CD4-positive, CD25-positive, alpha-beta regulatory T cell (primary cell): ENCODE measurements at regions not wholly inside any gene's neighbourhood (a gene's known extent, or its start where the extent isn't known, plus 50 kb on each side); places are given as distances from the start of the nearest gene placed in this dataset.

Experiments
- ATAC-seq, 2 donors: fragments of 150-1000 bp; cut with Tn5 transposase; one replicate each; pipeline ENCODE4 v1.10.0; 2021; ENCODE audit warnings: low read depth in 2 of 2, moderate number of reproducible peaks in 2 of 2, moderate library complexity in 1 of 2
- DNase-seq, 3 donors: peaks; one replicate each; pipeline versions ENCODE4 v3.0.0 to v3.0.0-alpha.2; 2012 to 2022; ENCODE audit warnings: mixed read lengths in 1 of 3
- H3K27ac ChIP-seq: one replicate; pipeline ENCODE4 v1.7.0; 2013; ENCODE audit warnings: mild to moderate bottlenecking, low read length; ENCODE audit not compliant: insufficient read depth, poor library complexity, severe bottlenecking
- H3K27me3 ChIP-seq: one replicate; pipeline ENCODE4 v1.7.0; 2013; ENCODE audit warnings: low read length; ENCODE audit not compliant: control insufficient read depth, insufficient read depth
- H3K36me3 ChIP-seq: one replicate; pipeline ENCODE4 v1.7.0; 2013; ENCODE audit warnings: mild to moderate bottlenecking, low read length, moderate library complexity; ENCODE audit not compliant: control insufficient read depth, insufficient read depth
- H3K4me1 ChIP-seq: 2 replicates; pipeline ENCODE4 v1.7.0; 2013; ENCODE audit warnings: mild to moderate bottlenecking, low read length; ENCODE audit not compliant: insufficient read depth, control insufficient read depth, poor library complexity, severe bottlenecking
- H3K4me3 ChIP-seq: one replicate; pipeline ENCODE4 v1.7.0; 2013; ENCODE audit warnings: low read depth, mild to moderate bottlenecking, low read length, moderate library complexity
- H3K9me3 ChIP-seq, 2 experiments: 1 replicate in 1 of 2; 2 replicates in 1 of 2; pipeline ENCODE4 v1.7.0; 2013; ENCODE audit warnings: low read length in 2 of 2, mild to moderate bottlenecking in 1 of 2, moderate library complexity in 1 of 2; ENCODE audit not compliant: control insufficient read depth in 2 of 2
- H3K27ac Mint-ChIP-seq, 3 donors: one replicate each; pipeline ENCODE4 v1.8.0; 2020 to 2022; ENCODE audit warnings: mild to moderate bottlenecking in 3 of 3, mixed read lengths in 3 of 3, moderate library complexity in 2 of 3
- H3K27me3 Mint-ChIP-seq: one replicate; pipeline ENCODE4 v1.8.0; 2022; ENCODE audit warnings: mild to moderate bottlenecking, mixed read lengths
- H3K36me3 Mint-ChIP-seq: one replicate; pipeline ENCODE4 v1.8.0; 2020; ENCODE audit warnings: mixed read lengths
- H3K4me1 Mint-ChIP-seq, 4 donors: one replicate each; pipeline ENCODE4 v1.8.0; 2020 to 2022; ENCODE audit warnings: mixed read lengths in 4 of 4, mild to moderate bottlenecking in 1 of 4
- H3K4me3 Mint-ChIP-seq, 4 donors: one replicate each; pipeline ENCODE4 v1.8.0; 2020 to 2022; ENCODE audit warnings: mild to moderate bottlenecking in 4 of 4, mixed read lengths in 4 of 4, moderate library complexity in 3 of 4
- H3K9me3 Mint-ChIP-seq, 7 donors: one replicate each; pipeline ENCODE4 v1.8.0; 2020 to 2022; ENCODE audit warnings: mixed read lengths in 7 of 7, mild to moderate bottlenecking in 3 of 7, moderate library complexity in 2 of 7

DNA sequence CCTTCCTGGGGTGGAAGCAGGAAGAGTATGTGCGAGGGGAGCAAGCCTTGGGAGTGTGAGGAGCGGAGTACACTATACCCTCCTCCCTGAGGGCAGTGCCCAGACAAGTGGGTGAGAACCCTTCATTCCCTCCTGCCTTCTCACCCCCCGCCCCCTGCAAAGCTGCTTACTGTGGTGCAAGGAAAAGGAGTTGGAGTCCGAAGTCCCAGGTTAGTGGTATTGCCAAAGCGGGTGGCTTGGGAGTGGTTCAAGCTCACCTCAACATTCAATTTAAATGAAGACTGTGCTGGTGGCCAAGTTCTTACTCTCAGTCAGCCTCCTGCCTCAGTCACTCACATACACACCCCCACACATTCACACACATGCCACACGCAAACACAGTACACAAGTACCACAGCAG is 74.7 kb upstream of the PRDM1 start:
- H3K27me3 Mint-ChIP-seq, result peaks cover 17% of the 10 kb centered on the region

DNA sequence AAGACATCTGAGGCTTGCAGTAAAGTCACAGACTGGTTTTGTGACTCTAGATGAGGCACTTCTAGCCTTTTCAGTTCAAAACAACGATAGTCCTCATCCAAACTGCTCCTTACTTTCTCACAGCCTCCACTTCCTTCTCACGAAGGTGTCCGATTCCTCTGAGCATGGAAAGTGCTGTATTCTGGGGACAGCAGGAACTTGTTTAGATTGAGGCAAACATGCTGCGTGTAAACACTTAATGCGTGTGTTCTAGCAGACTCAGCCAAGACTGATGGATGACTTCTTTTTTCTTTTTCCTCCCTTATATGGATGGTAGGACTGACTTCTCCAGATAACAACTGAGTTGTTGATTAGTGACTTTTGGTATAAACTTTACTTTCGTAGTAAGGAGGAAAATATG is 80.2 kb upstream of the PRDM1 start:
- DNase-seq, result no peak
- Mint-ChIP-seq H3K4me3 (no peak overlapping the region), H3K9me3 (no peaks in the 10 kb centered on the region), H3K27me3 (peaks cover 29% of the 10 kb centered on the region), H3K36me3 (no peaks in the 10 kb centered on the region), H3K4me1 (peaks cover 0 to 5% (median 0%) of the 10 kb centered on the region in 4 donors), H3K27ac (no peak overlapping the region)
- H3K4me1 ChIP-seq, result no peaks in the 10 kb centered on the region
- H3K9me3 ChIP-seq, result no peaks in the 10 kb centered on the region
- peaks cover 4% of the 10 kb centered on the region for H3K27me3 ChIP-seq
- H3K4me3 ChIP-seq, result no peak overlapping the region
- no peak for ATAC-seq
- H3K36me3 ChIP-seq, result no peaks in the 10 kb centered on the region
- H3K27ac ChIP-seq, result no peak overlapping the region

More for the DNA sequence above, 74.7 kb upstream of the PRDM1 start:
- Histone ChIP-seq H3K9me3 (no peaks in the 10 kb centered on the region), H3K27me3 (no peaks in the 10 kb centered on the region), H3K4me1 (no peaks in the 10 kb centered on the region), H3K36me3 (no peaks in the 10 kb centered on the region), H3K27ac (no peak overlapping the region), H3K4me3 (no peak overlapping the region)
- H3K9me3 Mint-ChIP-seq, result no peaks in the 10 kb centered on the region
- ATAC-seq (no peak), DNase-seq (no peak)
- no peak overlapping the region for H3K4me3 Mint-ChIP-seq
- H3K27ac Mint-ChIP-seq, result no peak overlapping the region
- peaks cover 0 to 5% (median 0%) of the 10 kb centered on the region in 4 donors for H3K4me1 Mint-ChIP-seq
- H3K36me3 Mint-ChIP-seq, result no peaks in the 10 kb centered on the region

- peaks cover 36% of the 10 kb centered on the region for H3K27me3 Mint-ChIP-seq
- H3K36me3 Mint-ChIP-seq, result no peaks in the 10 kb centered on the region
- H3K4me3 Mint-ChIP-seq, result no peak overlapping the region
- no peak overlapping the region for H3K27ac Mint-ChIP-seq
- DNase-seq (no peak), ATAC-seq (no peak)
- H3K4me3 ChIP-seq, result no peak overlapping the region
- H3K4me1 Mint-ChIP-seq, result peaks cover 0 to 5% (median 0%) of the 10 kb centered on the region in 4 donors
- no peak overlapping the region for H3K27ac ChIP-seq
- H3K27me3 ChIP-seq, result peaks cover 4% of the 10 kb centered on the region
- H3K36me3 ChIP-seq, result no peaks in the 10 kb centered on the region
- H3K9me3 ChIP-seq, result no peaks in the 10 kb centered on the region
- no peaks in the 10 kb centered on the region for H3K9me3 Mint-ChIP-seq
- no peaks in the 10 kb centered on the region for H3K4me1 ChIP-seq
Observed at GRCh38 chr6:106005013-106005412, 81.1 kb upstream of the PRDM1 start.

- no peak overlapping the region for H3K4me3 ChIP-seq
- peaks cover 42% of the 10 kb centered on the region for H3K27me3 Mint-ChIP-seq
- no peaks in the 10 kb centered on the region for H3K4me1 ChIP-seq
- no peak overlapping the region for H3K4me3 Mint-ChIP-seq
- H3K36me3 ChIP-seq, result no peaks in the 10 kb centered on the region
- no peaks in the 10 kb centered on the region for H3K36me3 Mint-ChIP-seq
- H3K27ac ChIP-seq, result no peak overlapping the region
- no peaks in the 10 kb centered on the region for H3K9me3 ChIP-seq
- H3K27me3 ChIP-seq, result peaks cover 4% of the 10 kb centered on the region
- no peak for ATAC-seq
- DNase-seq, result no peak
- no peak overlapping the region for H3K27ac Mint-ChIP-seq
- H3K9me3 Mint-ChIP-seq, result no peaks in the 10 kb centered on the region
- H3K4me1 Mint-ChIP-seq, result no peaks in the 10 kb centered on the region
Observed at GRCh38 chr6:106003268-106003987, 82.7 kb upstream of the PRDM1 start.

GRCh38 chr6:106002005-106002404 is 84.1 kb upstream of the PRDM1 start:
- H3K27me3 ChIP-seq, result peaks cover 10% of the 10 kb centered on the region
- no peaks in the 10 kb centered on the region for H3K9me3 ChIP-seq
- H3K36me3 ChIP-seq, result no peaks in the 10 kb centered on the region
- H3K9me3 Mint-ChIP-seq, result no peaks in the 10 kb centered on the region
- no peak overlapping the region for H3K4me3 ChIP-seq
- H3K36me3 Mint-ChIP-seq, result no peaks in the 10 kb centered on the region
- H3K27ac ChIP-seq, result no peak overlapping the region
- DNase-seq (no peak), ATAC-seq (no peak)
- H3K4me1 Mint-ChIP-seq, result no peaks in the 10 kb centered on the region
- peaks cover 49% of the 10 kb centered on the region for H3K27me3 Mint-ChIP-seq
- no peaks in the 10 kb centered on the region for H3K4me1 ChIP-seq
- no peak overlapping the region for H3K4me3 Mint-ChIP-seq
- H3K27ac Mint-ChIP-seq, result no peak overlapping the region

DNA sequence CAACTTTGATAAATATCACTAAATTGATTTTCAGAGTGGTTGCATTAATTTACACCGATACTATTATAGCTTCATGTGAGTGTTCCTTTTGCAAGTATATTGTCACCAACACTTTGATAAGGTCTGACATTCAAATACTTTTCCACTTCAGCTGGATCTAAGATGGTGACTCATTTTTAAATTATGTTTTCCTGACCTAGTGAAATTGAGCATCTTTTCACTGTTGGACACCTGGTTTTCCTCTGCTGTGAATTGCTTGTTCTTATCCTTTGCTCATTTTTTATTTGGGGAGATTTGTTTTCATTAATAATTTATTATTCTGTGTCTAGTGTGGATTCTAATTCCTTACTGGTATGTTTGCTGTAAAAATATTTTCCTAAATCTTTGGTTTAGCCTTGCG is 85.2 kb upstream of the PRDM1 start:
- no peak overlapping the region for H3K4me3 Mint-ChIP-seq
- H3K9me3 Mint-ChIP-seq, result no peaks in the 10 kb centered on the region
- H3K36me3 Mint-ChIP-seq, result no peaks in the 10 kb centered on the region
- H3K27me3 Mint-ChIP-seq, result peaks cover 58% of the 10 kb centered on the region
- H3K27ac Mint-ChIP-seq, result no peak overlapping the region
- H3K9me3 ChIP-seq, result no peaks in the 10 kb centered on the region
- H3K36me3 ChIP-seq, result no peaks in the 10 kb centered on the region
- H3K27me3 ChIP-seq, result peaks cover 15% of the 10 kb centered on the region
- DNase-seq, result no peak
- H3K4me1 Mint-ChIP-seq, result peaks cover 0 to 2% (median under 1%) of the 10 kb centered on the region in 4 donors
- H3K27ac ChIP-seq, result no peak overlapping the region
- no peak overlapping the region for H3K4me3 ChIP-seq
- no peak for ATAC-seq
- H3K4me1 ChIP-seq, result no peaks in the 10 kb centered on the region

- H3K27me3 ChIP-seq, result peaks cover 20% of the 10 kb centered on the region
- peaks cover 74% of the 10 kb centered on the region for H3K27me3 Mint-ChIP-seq
Observed at GRCh38 chr6:105997482-105997881, 88.7 kb upstream of the PRDM1 start.

DNA sequence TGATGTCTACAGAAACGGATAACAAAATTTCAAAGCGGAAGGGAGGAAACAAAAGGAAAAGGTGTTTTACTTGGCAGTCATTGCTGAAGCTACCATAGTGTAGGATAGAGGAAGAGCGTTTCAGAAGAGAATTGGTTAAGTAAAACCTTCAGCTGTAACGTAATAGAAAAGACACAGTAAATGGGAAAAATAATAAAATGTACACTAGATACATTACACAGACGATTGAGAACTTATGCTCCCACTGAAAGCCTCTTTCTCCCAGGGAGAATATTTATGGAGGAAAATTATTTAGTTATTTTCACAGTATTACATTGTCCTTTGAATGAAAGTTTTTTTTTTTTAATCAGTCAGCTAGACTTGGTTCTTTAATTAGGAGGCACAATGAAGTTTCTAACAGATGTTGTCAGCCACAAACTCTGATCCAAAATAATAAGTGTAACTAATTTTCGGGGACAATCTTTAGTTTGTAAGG is 90.7 kb upstream of the PRDM1 start:
- Histone ChIP-seq H3K4me1 (peaks cover 32% of the 10 kb centered on the region), H3K9me3 (no peaks in the 10 kb centered on the region), H3K27me3 (peaks cover 18% of the 10 kb centered on the region), H3K36me3 (no peaks in the 10 kb centered on the region), H3K4me3 (peak overlapping the region; percentile 95), H3K27ac (no peak overlapping the region)
- DNase-seq, result no peak
- Mint-ChIP-seq H3K36me3 (no peaks in the 10 kb centered on the region), H3K27ac (peak overlapping the region in 2 of 3 donors; percentile 91 to 93), H3K9me3 (peaks cover 0 to under 1% (median 0%) of the 10 kb centered on the region in 7 donors), H3K4me3 (peak overlapping the region; percentile 86 to 96 (median 96)), H3K27me3 (peaks cover 65% of the 10 kb centered on the region), H3K4me1 (peaks cover 10 to 34% (median 25%) of the 10 kb centered on the region in 4 donors)
- no peak for ATAC-seq

More at GRCh38 chr6:105997482-105997881, 88.7 kb upstream of the PRDM1 start:
- Histone ChIP-seq H3K4me3 (no peak overlapping the region), H3K9me3 (no peaks in the 10 kb centered on the region), H3K36me3 (no peaks in the 10 kb centered on the region), H3K4me1 (peaks cover 27% of the 10 kb centered on the region), H3K27ac (no peak overlapping the region)
- Mint-ChIP-seq H3K27ac (no peak overlapping the region), H3K36me3 (no peaks in the 10 kb centered on the region), H3K9me3 (no peaks in the 10 kb centered on the region), H3K4me3 (peak overlapping the region in 1 of 4 donors; percentile 86), H3K4me1 (peaks cover 10 to 29% (median 20%) of the 10 kb centered on the region in 4 donors)
- no peak for ATAC-seq
- DNase-seq, result no peak
